ENCODE measurements at regions not wholly inside any gene's neighbourhood (a gene's known extent, or its start where the extent isn't known, plus 50 kb on each side); places are given as distances from the start of the nearest gene placed in this dataset.

- TF ChIP-seq EZH2phosphoT487 (IDR thresholded peaks at IDR 0.05; ENCODE audit: unreplicated experiment): no peak
- no peak for TF ChIP-seq CTCF (conservative IDR thresholded peaks at IDR 0.05; ENCODE audit: low read depth in 2 of 2)
- no peak for TF ChIP-seq EZH2 (IDR thresholded peaks at IDR 0.05; ENCODE audit: low read depth, unreplicated experiment)
- no peak for TF ChIP-seq ZNF462 (CRISPR knock-in tag; IDR thresholded peaks at IDR 0.05)
- TF ChIP-seq CREB1 (CRISPR knock-in tag; IDR thresholded peaks at IDR 0.05; ENCODE audit: low read depth): no peak
- no peak for TF ChIP-seq JUNB (IDR thresholded peaks at IDR 0.05; ENCODE audit: unreplicated experiment)
- no peak for TF ChIP-seq ZNF114 (CRISPR knock-in tag; IDR thresholded peaks at IDR 0.05)
- TF ChIP-seq REST (IDR thresholded peaks at IDR 0.05; ENCODE audit: unreplicated experiment): no peak
- no peak for TF ChIP-seq POLR2AphosphoS5 (IDR thresholded peaks at IDR 0.05; ENCODE audit: low read depth)
Measured at GRCh38 chr13:59538512-59538911, 625.2 kb downstream of the DIAPH3 start.

Data from GM23338 (cell line).